HL-60 (cell line): ENCODE measurements at regions not wholly inside any gene's neighbourhood (a gene's known extent, or its start where the extent isn't known, plus 50 kb on each side); places are given as distances from the start of the nearest gene placed in this dataset.

ENCODE experiments used
- DNase-seq, 2 experiments: peaks; one replicate each; pipeline ENCODE4 v3.0.0-alpha.2; 2010 to 2020; ENCODE audit warnings: low read depth in 1 of 2, low spot score in 1 of 2
- H3K27ac ChIP-seq: fragments of 250-450 bp; sonication (Bioruptor Pico); replicated peaks from 2 replicates; pipeline ENCODE4 v1.5.1; 2020; ENCODE audit warnings: mild to moderate bottlenecking, moderate library complexity
- H3K27me3 ChIP-seq: fragments of 250-450 bp; sonication (Bioruptor Pico); 2 replicates; pipeline ENCODE4 v1.5.1; 2021; ENCODE audit warnings: mild to moderate bottlenecking, moderate library complexity; ENCODE audit not compliant: insufficient read depth, poor library complexity, severe bottlenecking
- H3K4me3 ChIP-seq: replicated peaks from 2 replicates; pipeline ENCODE4 v1.5.1; 2011; ENCODE audit warnings: mild to moderate bottlenecking, control low read depth, low read length; ENCODE audit not compliant: insufficient read depth
- CTCF ChIP-seq: IDR thresholded peaks from one replicate; pipeline ENCODE4 v1.5.1; 2011; ENCODE audit warnings: low read length, control low read depth, inconsistent platforms; ENCODE audit not compliant: insufficient read depth
- GABPA ChIP-seq: IDR thresholded peaks from 2 replicates; pipeline ENCODE4 v1.6.1; 2012; ENCODE audit warnings: low read depth
- POLR2AphosphoS5 ChIP-seq: IDR thresholded peaks from 2 replicates; pipeline ENCODE4 v1.6.1; 2012; ENCODE audit warnings: low read depth
- REST ChIP-seq: IDR thresholded peaks from 2 replicates; pipeline ENCODE4 v1.6.1; 2012; ENCODE audit warnings: low read depth; ENCODE audit not compliant: insufficient replicate concordance
- SPI1 ChIP-seq: IDR thresholded peaks from 2 replicates; pipeline ENCODE4 v1.6.1; 2012; ENCODE audit warnings: low read depth, mild to moderate bottlenecking, borderline replicate concordance

- no peaks in the 10 kb centered on the region for H3K27me3 ChIP-seq
- TF ChIP-seq POLR2AphosphoS5 (no peak), CTCF (no peak), GABPA (no peak), SPI1 (no peak), REST (no peak)
- H3K27ac ChIP-seq, result no peak overlapping the region
- no peak for DNase-seq
- H3K4me3 ChIP-seq, result no peak overlapping the region
Measured at GRCh38 chr4:62344915-62345314, 1144.8 kb downstream of the ADGRL3 start.

- H3K27me3 ChIP-seq, result no peaks in the 10 kb centered on the region
- H3K4me3 ChIP-seq, result no peak overlapping the region
- no peak for DNase-seq
- TF ChIP-seq SPI1, result no peak
- TF ChIP-seq POLR2AphosphoS5, result no peak
- no peak for TF ChIP-seq CTCF
- no peak for TF ChIP-seq GABPA
- TF ChIP-seq REST, result no peak
- H3K27ac ChIP-seq, result no peak overlapping the region
Measured at GRCh38 chr4:62344474-62344873, 1144.3 kb downstream of the ADGRL3 start.

DNA sequence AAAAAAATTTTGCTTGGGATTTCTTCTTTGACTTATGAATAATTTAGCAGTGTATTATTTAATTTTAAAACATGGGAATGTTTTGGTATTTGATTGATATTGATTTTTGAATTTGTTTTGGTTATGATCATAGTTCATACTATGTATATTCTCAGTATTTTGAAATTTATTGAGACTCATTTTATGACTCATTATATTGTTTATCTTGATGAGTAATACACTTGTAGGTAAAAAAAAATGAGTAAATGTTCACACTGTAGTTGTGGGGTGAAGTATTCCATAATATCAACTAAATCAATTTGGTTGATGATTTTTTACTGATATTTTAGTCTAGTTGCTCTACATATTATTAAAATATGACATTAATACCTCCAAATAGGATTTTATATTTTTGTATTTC lies 1142.2 kb downstream of the ADGRL3 start:
- Histone ChIP-seq H3K27me3 (no peaks in the 10 kb centered on the region), H3K4me3 (no peak overlapping the region), H3K27ac (no peak overlapping the region)
- TF ChIP-seq REST (no peak), SPI1 (no peak), POLR2AphosphoS5 (no peak), CTCF (no peak), GABPA (no peak)
- DNase-seq, result no peak
